ENCODE measurements at regions not wholly inside any gene's neighbourhood (a gene's known extent, or its start where the extent isn't known, plus 50 kb on each side); places are given as distances from the start of the nearest gene placed in this dataset.

DNA sequence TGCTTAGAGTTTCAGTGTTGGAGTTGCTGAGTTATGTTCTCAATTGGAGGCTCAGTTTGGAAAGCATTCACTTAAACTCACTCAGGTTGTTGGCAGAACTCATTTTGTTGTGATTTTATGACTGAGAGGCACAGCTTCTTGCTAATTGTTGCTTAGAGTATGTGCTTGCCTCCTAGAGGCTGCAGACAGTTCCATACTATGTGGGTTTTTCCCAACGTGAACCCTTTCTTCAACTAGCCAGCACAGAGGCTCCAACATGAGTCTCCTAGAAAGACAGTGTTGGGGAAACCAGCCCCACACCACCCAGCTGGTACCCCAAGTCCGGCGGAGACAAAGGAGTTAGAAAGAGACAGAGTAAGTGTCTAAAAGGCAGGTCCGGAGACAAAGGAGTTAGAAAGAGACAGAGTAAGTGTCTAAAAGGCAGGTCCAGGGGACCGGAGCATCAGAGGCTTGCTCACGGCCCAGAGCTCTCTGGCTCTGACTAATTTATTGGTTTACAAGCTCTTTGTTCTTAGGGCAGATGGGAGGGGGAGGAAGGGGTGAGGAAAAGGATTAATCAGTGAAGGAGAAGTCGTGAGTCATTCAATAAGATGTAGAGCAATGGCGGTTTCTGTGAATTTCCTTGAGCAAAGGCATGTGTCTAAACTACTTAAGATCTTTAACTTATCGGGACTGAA, 999.7 kb upstream of the LRRTM1 start:
- no peak for DNase-seq (ENCODE audit: extremely low read depth, low read depth)
- H3K4me3 ChIP-seq (replicated peaks; ENCODE audit: low read depth, low read length): no peak overlapping the region
- no peak for TF ChIP-seq CTCF (IDR thresholded peaks at IDR 0.05; ENCODE audit: low read depth, low read length, missing control alignments)

DNA sequence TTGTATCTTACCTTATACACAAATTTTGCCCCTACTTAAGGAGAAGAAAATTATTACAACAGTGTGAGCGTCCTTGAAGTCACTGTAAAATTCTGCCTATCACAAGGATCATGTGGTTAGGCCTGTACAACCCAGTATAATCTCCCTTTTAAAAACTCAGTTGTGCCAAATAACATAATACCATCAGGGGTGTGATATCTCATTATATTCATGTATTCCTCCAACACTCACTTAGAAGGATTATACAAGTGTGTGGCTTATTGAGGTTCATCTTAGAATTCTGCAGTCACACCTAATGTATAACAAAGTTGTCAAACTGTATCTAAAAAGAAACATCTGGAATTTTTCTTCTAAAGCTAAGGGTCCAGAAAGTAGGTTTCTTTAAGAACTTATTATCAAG, 998.8 kb upstream of the LRRTM1 start:
- H3K4me3 ChIP-seq (replicated peaks; ENCODE audit: low read depth, low read length): no peak overlapping the region
- no peak for DNase-seq (ENCODE audit: extremely low read depth, low read depth)
- no peak for TF ChIP-seq CTCF (IDR thresholded peaks at IDR 0.05; ENCODE audit: low read depth, low read length, missing control alignments)

GRCh38 chr2:81299841-81300240, 995.3 kb upstream of the LRRTM1 start:
- no peak overlapping the region for H3K4me3 ChIP-seq (replicated peaks; ENCODE audit: low read depth, low read length)
- no peak for DNase-seq (ENCODE audit: extremely low read depth, low read depth)
- no peak for TF ChIP-seq CTCF (IDR thresholded peaks at IDR 0.05; ENCODE audit: low read depth, low read length, missing control alignments)

- H3K4me3 ChIP-seq (replicated peaks; ENCODE audit: low read depth, low read length): no peak overlapping the region
- DNase-seq (ENCODE audit: extremely low read depth, low read depth): no peak
- TF ChIP-seq CTCF (IDR thresholded peaks at IDR 0.05; ENCODE audit: low read depth, low read length, missing control alignments): no peak
These were observed 986.3 kb upstream of the LRRTM1 start for GRCh38 chr2:81290846-81291245.

GRCh38 chr2:81283081-81283480, 978.5 kb upstream of the LRRTM1 start:
- H3K4me3 ChIP-seq (replicated peaks; ENCODE audit: low read depth, low read length): no peak overlapping the region
- no peak for DNase-seq (ENCODE audit: extremely low read depth, low read depth)
- TF ChIP-seq CTCF (IDR thresholded peaks at IDR 0.05; ENCODE audit: low read depth, low read length, missing control alignments): no peak

DNA sequence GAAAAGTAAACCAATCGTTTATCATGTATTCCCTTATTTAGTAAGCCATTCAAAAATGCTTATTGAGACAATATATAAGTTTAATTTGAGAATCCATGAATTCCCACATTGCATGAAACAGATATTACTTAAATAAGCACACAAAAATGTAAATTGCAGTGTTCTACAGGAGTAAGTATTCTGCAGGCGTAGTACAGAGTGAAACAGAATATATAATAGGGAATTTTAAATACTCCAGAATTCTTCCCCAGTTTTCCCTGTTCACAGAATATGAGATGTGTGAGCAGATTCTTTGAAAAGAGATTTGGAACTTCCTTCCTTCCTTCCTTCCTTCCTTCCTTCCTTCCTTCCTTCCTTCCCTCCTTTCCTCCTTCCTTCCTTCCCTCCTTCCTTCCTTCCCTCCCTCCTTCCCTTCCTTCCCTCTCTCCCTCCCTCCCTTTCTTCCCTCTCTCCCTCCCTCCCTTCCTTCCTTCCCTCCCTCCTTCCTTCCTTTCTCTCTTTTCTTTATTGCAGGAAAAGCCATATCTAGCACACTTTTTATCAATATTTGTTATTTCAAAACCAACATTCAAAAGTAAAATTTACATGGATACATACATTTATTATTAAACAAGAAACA, 977.7 kb upstream of the LRRTM1 start:
- DNase-seq (ENCODE audit: extremely low read depth, low read depth): no peak
- no peak for TF ChIP-seq CTCF (IDR thresholded peaks at IDR 0.05; ENCODE audit: low read depth, low read length, missing control alignments)
- H3K4me3 ChIP-seq (replicated peaks; ENCODE audit: low read depth, low read length): no peak overlapping the region
